GM19467 (cell line): ENCODE measurements at regions not wholly inside any gene's neighbourhood (a gene's known extent, or its start where the extent isn't known, plus 50 kb on each side); places are given as distances from the start of the nearest gene placed in this dataset.

Experiments used
- ATAC-seq: cut with Tn5 transposase; IDR thresholded peaks from one replicate; pipeline ENCODE4 v1.9.1; 2021; ENCODE audit warnings: mild to moderate bottlenecking, moderate library complexity; ENCODE audit not compliant: unreplicated experiment

DNA sequence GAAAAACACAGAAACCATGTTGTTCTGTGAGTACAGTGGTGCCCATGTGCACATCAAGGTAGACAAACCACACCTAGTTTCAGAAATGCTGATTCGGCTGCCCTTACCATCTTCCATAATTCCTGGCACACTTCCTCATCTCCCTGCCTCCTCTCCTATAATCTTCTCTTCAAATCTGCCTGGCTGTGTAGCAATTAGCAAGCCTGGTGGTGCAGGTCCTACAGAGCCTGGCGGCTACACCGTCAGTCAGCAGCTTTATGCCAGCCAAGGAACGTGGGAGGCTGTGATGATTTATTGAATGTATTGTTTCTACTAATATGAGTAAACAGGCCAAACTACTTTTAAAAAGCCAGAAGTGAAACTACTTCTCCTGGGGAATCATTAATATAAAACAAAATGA lies 106.8 kb downstream of the SEMA6D start:
- ATAC-seq: no peak

DNA sequence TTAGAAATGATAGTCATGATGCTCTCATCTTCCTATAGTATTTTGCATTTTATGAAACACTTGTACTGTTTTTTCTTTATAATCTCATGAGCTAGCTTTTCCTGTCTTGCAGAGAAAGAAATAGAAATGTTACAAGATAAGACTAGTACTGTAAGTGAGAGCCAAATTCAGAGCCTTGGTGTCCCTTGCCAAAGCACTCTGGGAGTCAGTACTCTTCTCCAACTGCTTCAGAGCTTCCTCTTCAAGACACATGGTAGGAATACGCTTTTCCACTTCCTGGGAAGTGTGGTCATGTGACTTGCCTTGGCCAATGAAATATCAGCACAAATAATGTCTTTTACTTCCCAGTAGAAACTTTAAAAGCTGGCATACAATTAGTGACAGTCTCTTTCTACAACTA lies 112.4 kb downstream of the SEMA6D start:
- no peak for ATAC-seq

DNA sequence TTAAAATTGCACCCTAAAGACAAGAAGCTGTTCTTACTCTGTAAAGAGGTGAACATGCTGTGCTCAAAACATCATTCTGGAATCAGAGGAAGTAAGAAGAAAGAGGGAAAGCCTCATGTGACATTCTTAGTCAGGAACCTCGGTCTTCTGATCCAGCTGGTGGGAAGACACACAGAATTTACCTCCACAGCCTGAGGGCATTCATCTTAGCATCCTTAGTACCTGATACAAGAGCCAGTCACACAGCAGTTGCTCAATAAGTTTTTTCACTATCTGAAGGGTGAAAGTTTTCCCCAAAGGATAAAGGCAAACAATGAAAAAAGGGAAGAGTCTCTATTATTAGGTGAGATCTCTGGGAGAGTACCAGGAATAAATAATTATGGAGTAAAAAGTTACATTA lies 116.8 kb downstream of the SEMA6D start:
- no peak for ATAC-seq

DNA sequence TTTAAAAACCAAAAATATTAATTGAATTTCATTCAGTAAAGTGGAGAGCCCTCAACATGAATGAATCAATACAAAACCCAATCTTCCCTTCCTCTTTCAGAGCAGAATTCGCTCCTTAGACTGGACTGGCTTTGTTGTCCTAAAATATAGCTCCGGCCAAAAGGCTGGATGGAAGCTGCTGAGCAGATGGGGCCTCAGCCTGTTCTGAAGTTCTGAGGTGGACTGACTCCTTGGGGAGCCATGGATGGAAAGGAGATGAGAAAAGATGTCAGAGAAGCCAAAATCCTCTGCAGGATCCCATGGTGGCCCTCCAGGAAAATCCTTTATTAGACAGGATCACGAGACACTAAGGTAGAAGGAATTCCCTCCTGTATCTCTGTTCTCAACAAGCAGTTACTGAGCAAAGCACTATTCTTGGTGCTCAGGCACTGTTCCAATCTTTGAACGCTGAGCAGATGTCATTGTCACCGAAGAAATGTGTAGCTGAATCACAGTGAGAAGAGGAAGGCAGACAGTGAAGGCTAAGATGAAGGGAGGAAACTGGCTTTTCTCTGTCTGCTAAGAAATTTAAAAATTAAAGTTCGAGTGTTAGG lies 122.0 kb downstream of the SEMA6D start:
- no peak for ATAC-seq

DNA sequence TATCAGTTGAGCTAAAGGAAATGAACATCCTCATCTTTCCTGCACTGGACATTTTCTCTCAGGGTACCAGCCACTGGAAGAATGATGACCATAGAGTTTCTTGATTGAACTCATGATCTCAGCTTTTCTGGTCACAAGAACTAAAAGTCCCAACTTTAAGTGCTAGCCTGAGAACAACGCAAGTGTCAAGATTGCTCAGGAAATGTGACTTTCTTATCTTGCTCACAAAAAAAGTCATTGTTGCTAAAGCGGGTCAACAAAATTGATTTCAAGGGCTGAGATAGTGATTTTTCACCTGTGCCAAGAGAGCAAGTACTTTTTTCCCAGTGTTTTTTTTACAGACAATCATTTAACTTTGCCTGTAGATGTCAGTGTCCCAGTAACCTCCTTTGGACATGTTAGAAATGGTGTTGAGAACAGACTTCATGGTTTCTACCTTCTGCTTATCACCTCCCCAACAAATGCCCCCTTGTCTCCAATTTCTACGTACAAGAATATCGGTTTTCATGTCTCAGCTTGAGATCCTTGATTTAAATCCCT lies 125.9 kb downstream of the SEMA6D start:
- no peak for ATAC-seq

DNA sequence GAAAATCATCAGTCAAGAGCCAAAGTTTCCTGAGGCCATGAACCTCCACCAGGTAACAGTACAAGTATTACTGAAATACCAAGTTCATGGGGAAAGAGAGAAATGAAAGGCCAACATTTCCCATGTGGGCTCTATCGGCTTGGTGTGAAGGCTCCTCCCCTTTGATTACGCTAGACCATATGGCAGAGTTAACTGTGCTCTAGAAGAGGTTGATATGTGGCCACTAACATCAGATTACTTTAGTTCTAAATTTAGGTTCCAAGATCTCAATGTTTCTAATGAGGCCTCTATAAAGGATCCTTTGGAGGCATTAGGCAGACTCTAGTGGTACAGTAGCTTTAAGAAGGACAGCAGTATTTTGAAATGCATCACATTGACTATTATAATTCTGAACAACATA lies 127.1 kb downstream of the SEMA6D start:
- no peak for ATAC-seq

DNA sequence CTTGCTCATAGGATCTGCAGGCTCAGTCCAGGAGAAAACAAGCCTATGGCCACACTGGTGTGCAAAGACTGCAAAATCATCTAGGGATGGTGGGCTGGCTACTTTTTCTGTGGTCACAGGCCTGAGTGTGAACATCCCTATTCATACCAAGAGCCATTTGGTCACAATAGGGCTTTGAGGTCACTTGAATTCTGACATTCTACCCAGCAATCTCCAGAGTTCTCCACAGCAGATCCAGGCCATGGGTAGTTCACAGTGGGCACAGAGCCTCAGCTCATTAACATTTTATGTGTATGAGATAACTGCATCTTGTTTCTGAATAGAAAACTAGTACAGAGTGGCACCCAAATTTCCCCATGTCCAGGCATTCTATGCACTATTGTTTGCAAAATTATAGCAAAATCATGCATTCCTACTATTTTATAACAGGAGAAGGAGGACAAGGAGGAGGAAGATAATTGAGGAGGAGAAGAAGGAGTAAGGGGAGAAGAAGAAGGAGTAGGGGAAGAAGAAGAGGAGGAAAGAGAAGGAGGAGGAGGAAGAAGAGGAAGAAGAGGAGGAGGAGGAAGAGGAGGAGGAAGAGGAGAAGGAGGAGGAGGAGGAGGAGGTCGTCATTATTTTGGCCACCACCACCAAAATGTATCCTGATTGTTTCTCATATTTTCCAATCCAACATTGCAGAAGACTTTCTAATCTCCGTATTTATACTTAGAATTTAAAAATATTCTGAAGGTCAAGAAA lies 129.0 kb downstream of the SEMA6D start:
- no peak for ATAC-seq

DNA sequence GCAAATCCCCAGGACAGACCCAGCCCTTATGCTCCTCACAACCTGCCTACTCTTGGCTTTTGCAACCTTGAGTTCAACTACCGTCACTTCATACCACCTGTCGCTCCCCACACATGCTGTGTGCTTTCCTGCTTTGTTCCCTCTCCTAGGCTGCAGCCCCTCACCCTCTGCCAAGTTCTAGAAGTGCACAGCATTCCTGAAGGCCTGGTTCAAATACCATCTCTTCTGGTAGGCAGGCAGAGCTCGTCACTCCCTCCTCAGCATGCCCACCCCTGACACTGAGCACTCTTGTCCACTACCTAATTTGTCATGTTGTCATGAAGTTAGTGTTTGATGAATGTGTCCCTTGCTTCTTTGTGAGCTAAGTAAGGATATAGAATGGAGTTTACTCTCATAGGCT lies 129.6 kb downstream of the SEMA6D start:
- no peak for ATAC-seq

DNA sequence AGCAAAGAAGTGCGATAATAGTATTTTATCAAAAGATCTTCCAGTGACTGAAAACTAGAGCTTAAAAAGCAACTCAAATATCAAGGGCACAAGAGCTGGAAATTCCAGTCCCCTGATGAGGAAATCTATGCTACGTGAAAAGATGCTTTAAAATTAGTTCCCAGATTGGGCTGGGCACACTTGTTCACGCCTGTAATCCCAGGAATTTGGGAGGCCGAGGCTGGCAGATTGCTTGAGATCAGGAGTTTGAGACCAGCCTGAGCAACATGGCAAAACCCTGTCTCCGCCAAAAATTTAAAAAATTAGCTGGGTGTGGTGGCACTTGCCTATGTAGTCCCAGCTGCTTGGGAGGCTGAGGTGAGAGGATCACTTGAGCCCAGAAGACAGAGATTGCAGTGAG lies 138.8 kb downstream of the SEMA6D start:
- ATAC-seq: no peak

DNA sequence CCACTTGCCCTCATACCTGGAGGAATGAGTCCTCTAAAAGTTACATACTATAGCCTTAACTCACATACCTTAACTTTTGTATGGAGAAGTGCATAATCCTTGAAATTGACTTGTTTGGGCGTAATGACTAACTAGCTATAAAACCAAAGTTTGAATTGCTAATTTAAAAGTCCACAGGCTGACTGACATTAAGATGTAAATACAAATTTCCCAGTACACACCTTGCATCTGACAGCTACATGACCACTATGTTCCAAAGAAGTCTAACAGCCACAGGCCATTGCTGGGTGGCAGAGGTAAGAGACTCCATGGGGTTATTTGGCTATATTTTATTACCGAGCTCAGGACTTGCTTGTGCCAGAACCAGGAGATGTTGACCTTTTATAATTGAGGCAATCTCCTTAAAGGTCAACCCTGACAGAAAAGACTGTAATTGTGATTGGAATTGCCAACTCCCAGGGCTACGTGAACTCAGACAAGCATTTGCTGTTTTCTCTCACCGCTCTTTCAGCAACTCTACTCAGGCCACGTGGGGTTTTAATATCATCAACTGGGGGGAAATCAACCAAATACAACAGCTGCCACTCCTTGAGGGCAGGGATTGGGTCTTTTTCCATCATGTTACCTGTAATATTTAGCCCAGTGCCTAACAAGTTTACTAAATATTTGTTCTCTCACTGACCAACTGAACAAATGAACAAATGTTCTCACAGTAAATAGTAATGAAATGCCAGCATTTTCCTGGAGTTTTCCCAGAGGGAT lies 139.9 kb downstream of the SEMA6D start:
- ATAC-seq: no peak

DNA sequence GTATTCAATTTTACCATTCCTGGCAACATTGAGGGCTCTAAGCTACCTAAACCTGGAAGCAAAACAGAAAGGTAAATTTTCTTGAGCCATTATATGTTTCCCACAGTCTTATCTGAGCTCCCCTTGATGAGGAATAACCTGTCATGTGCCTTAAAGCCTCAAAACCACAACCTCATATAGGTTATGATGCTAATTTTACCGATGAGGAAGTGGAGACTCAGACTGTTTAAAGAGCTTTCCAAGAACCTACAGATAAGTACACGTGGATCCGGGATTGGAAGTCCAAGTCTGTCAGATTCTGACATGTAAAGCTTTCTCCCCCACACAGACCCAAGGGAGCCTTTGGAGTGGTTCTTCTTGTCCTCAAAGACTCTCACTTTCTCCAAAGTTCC lies 140.5 kb downstream of the SEMA6D start:
- no peak for ATAC-seq

DNA sequence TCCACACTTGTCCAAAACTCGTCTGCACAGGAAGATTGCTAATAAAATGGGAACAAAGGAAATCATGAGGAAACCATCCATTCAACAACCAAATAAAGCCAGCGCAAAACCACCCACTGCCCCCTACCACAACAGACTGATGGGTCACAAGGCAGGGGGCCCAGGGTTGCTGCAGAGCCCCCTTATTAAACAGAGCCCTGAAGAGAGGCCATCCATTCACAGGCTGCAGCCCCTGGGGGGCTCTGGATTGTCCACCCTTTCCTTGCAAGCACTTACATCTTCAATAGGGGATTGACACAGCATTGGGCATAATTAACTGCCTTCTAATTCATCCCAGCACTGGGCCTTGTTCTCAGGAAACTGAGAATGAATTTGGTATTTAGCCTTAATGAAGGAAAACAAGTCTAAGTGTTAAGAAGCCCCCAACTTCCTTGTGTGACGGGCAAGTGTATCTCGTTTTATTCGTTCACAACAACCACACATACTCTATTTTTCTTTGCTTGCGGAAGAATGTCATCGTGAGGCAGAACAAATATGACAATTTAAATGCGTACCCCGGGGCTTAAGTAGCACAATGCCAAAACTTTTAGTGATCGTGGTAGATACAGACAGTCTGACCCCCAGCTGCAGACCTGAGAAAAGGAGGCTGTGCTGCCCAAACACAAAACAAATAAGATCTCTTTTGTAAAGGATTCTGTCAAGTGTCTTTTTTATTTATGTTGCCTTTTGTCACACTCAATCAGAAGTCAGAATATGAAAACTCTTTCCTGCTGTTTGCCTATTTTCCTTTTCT lies 144.0 kb downstream of the SEMA6D start:
- no peak for ATAC-seq

DNA sequence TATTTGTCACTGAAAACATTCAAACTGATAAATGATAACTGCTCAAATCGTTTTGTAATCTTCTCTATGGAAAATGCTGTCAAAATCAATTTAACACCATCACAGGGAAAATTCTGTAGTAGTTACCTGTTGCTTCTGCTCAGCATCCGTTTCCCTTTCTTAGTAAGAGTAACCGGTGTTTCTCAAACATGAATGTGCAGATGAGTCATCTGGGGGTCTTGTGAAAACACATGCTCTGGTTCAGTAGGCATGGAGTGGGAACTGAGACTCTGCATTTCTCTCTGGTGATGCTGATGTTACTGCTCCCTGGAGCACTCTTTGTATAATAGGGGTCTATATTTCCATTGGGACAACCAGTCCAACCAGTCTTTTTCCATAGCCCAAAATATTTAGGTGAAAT lies 145.1 kb downstream of the SEMA6D start:
- no peak for ATAC-seq

DNA sequence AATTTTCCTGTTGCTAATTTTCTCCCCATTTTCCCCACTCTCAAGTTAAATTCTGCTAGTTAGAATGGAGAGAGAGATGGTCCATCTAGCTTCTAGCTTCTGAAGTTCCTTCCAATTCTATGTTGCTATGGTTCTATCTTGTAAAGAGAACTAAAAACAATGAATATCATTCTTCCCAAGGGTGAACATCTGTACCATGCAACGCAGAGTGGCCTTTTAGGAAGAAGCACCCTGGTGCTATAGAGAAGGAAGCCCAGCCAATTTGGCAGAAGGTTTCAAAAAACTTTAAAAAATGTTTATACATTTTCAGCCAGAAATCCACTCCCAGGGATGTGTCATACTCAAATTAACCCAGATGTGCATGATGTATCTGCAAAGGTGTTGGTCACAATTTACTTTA lies 149.1 kb downstream of the SEMA6D start:
- ATAC-seq: no peak

DNA sequence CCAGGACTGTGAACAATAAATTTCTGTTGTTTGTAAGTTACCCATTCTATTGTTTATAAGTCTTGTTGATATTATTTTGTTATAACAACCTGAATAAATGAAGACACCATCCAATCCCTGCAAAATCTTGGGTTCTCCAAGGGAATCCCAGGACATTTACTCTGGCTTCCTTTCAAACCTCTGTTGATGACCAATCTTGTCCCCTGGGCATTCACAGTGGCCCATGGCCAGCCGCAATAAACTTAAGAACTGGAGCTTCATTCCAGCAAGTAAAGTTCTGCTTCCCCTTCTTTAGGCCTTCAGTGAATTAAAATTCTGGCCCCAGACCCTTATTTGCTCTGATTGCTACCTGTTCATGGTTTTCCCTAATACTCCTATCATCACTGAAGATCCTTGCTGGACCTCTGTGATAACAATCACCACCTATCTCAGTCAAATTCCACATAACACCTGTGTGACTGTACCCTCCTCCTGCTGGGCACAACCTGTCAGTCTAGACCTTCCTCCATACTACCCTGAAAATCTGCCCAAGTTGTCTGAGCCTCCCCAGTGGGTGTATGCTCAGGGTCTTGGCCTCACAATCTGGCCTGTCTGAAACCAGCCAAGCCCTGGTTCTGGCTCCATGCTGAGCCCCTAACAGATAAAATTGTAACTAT lies 153.1 kb downstream of the SEMA6D start:
- ATAC-seq: no peak

DNA sequence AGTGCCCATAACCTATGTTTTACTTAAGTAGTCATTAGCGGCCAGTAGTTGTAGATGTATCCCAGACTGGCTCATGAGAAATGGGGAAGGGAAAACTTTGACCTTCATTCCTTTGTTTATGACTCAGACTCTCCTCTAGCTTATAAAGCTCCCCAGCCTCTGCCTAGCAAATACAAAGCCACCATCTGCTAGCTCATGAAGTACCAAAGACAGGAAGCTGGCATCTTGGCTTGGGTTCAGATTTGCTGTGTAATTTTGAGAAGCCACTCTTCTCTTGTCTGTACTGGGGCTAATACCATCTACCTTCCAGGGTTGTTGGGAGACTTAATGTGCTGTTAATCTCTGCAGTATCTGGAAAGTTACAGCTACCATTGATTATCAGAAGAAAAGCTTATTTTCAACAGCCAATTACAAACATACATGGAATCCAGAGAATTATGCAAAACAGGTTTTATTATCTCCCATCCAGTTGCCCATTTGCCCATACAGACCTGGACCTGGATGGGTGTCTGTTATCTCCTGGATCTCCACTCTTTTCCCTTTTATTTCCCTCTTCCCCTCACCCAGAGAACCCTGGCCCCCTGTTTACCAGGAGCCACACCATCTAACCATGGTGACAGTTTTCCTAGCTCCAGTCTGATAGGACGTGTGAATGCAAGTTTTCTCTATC lies 153.8 kb downstream of the SEMA6D start:
- ATAC-seq: no peak

DNA sequence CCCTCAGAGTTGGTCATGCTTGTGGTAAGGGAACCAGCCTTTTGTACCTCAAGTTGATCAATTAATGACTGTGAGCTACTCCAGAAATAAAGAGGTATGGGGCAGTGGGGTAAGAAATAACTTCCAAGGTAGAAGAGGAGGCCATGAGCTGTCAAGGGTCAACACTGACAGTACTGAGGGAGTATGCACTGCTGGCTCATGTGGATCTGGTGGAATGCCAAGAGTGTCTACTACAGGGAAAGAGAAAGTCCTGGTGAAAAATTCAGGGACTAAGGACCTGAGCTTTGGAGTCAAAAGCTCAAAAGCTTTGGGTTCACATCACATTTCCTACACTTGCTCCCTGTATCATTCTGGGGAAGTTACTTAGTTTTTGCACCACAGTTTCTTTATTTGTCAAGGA lies 154.9 kb downstream of the SEMA6D start:
- no peak for ATAC-seq

DNA sequence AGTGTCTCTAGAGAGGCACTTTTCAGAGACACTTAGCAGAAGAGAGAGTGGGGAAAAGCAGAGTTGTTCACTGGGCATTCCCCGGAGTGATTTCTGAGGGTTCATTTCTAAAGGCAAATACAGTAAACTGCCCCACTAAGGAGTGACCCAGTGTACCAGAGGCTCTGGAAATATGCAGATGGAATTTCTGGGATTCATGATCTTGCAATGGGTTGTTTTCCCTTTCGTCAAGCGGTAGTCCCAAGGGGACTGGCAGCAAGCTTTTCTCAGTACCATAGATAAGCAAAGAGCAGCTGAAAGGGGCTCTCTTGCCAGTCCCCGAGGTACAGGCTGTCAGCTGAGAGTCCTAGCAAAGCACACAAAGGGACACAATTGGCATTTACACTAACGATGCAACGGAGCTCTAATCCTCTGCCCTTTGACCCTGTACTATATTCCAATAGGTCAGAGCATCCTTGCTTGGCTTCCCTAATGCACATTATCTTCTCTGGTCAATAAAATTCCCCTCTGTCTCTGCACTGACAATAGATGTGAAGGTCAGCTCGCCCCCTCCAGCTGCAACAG lies 155.6 kb downstream of the SEMA6D start:
- ATAC-seq: no peak

DNA sequence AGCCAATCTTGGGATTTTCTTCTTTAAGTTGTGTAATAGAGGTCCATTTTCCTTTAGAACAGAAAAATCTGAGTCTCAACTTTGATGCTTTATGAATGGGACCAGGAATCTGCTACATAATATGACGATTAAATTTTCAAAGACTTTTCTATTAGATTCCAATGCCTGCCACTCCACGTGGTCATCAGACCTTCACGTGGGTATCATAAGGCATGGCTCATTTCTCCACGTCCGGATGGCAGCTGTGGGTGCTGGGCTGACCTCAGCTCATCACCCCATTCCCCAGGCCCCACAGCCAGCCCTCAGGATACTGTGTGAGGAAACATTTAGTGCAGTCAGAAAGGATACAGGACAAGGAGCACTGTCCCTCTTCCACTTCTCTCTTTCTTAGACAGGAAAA lies 159.7 kb downstream of the SEMA6D start:
- no peak for ATAC-seq

DNA sequence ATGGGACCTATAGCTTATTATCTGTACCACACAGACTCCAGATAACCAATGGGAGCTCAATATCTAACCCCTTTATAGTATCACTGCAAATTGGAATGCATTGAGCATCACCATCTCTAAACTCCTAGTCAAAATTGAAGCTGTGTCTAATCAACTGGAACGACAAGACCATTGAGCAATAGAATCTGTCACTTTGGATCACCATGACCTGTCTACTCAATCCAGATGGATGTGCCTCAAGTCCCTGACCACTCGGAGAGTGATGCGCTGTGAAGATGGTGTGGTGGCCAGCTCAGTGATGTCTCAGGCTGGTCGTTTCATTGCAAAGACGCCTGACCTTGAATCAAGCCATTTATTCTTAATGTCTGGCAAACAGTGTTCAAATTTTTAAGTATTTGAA lies 160.5 kb downstream of the SEMA6D start:
- no peak for ATAC-seq
